Fibroblast of lung (primary cell): ENCODE measurements at regions not wholly inside any gene's neighbourhood (a gene's known extent, or its start where the extent isn't known, plus 50 kb on each side); places are given as distances from the start of the nearest gene placed in this dataset.

Source experiments
- DNase-seq, 2 donors: peaks; one replicate each; pipeline versions ENCODE4 v3.0.0 to v3.0.0-alpha.2; 2010; ENCODE audit warnings: low read depth in 2 of 2
- H2AFZ ChIP-seq: 2 replicates; pipeline ENCODE4 v1.5.1; 2012; ENCODE audit warnings: low read length, control low read depth, inconsistent platforms
- H3K27ac ChIP-seq: 2 replicates; pipeline ENCODE4 v1.5.1; 2011; ENCODE audit warnings: low read length, control low read depth; ENCODE audit not compliant: insufficient read depth
- H3K27me3 ChIP-seq: 2 replicates; pipeline ENCODE4 v1.5.1; 2011; ENCODE audit warnings: mild to moderate bottlenecking, low read length; ENCODE audit not compliant: control insufficient read depth, insufficient read depth
- H3K36me3 ChIP-seq: 2 replicates; pipeline ENCODE4 v1.5.1; 2011; ENCODE audit warnings: low read length; ENCODE audit not compliant: control insufficient read depth, insufficient read depth
- H3K4me1 ChIP-seq: 2 replicates; pipeline ENCODE4 v1.5.1; 2011; ENCODE audit warnings: low read length; ENCODE audit not compliant: control insufficient read depth, insufficient read depth; ENCODE audit errors: extremely low read depth
- H3K4me2 ChIP-seq: 2 replicates; pipeline ENCODE4 v1.5.1; 2011; ENCODE audit warnings: low read length, control low read depth; ENCODE audit not compliant: insufficient read depth; ENCODE audit errors: extremely low read depth
- H3K4me3 ChIP-seq, 4 experiments: fragments of 200-600 bp in 1 of 4; sonication (generic) in 1 of 4; replicated peaks in 1 of 4; 2 replicates each; pipeline ENCODE4 v1.5.1; 2011 to 2016; ENCODE audit warnings: low read length in 4 of 4, low read depth in 3 of 4, mild to moderate bottlenecking in 3 of 4, control low read depth in 2 of 4, inconsistent platforms in 1 of 4, mixed read lengths in 1 of 4; ENCODE audit not compliant: insufficient read depth in 1 of 4; ENCODE audit errors: control extremely low read depth in 1 of 4
- H3K79me2 ChIP-seq: 2 replicates; pipeline ENCODE4 v1.5.1; 2012; ENCODE audit warnings: mild to moderate bottlenecking, low read length, inconsistent platforms; ENCODE audit not compliant: control insufficient read depth, insufficient read depth
- H3K9ac ChIP-seq: 2 replicates; pipeline ENCODE4 v1.5.1; 2011; ENCODE audit warnings: mild to moderate bottlenecking, low read length, control low read depth; ENCODE audit not compliant: insufficient read depth
- H3K9me3 ChIP-seq: 2 replicates; pipeline ENCODE4 v1.5.1; 2012; ENCODE audit warnings: low read depth, low read length; ENCODE audit not compliant: control insufficient read depth, insufficient read depth
- H4K20me1 ChIP-seq: 2 replicates; pipeline ENCODE4 v1.5.1; 2011; ENCODE audit warnings: low read length; ENCODE audit not compliant: control insufficient read depth, insufficient read depth; ENCODE audit errors: extremely low read depth
- EZH2 ChIP-seq: IDR thresholded peaks from 2 replicates; pipeline ENCODE4 v1.5.1; 2012; ENCODE audit warnings: low read length, control low read depth, mild to moderate bottlenecking; ENCODE audit errors: missing control alignments
- TF ChIP-seq, protein P1 (sequence below), 2 donors: IDR thresholded peaks in 1 of 2; conservative IDR thresholded peaks in 1 of 2; 1 replicate in 1 of 2; 2 replicates in 1 of 2; pipeline ENCODE4 v1.5.1; 2011 to 2012; ENCODE audit warnings: low read length in 2 of 2, control low read depth in 1 of 2, inconsistent platforms in 1 of 2, low read depth in 1 of 2, mild to moderate bottlenecking in 1 of 2

DNA sequence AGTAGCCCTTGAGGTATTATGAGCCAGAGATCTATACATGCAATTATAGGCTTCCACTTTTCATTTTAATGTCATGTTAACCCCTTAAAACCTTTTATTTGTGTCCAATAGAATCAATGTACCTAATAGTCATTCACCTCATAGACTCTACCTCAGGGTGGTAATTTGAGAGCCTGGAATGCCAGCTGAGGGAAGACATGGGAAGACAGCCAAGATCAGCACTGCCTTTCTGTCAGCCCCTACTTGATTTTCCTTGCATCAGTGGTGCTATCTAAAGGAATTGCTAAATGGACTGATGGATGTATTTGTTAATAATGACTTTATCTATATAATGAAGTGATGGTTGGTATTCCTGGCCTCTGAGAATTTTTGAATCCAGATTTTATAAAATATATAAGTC is 113.3 kb upstream of the GBE1 start:
- H3K4me3 ChIP-seq, result no peak overlapping the region
- H3K9ac ChIP-seq, result no peak overlapping the region
- H3K27ac ChIP-seq, result no peak overlapping the region
- H3K36me3 ChIP-seq, result no peaks in the 10 kb centered on the region
- TF ChIP-seq, protein P1, sequence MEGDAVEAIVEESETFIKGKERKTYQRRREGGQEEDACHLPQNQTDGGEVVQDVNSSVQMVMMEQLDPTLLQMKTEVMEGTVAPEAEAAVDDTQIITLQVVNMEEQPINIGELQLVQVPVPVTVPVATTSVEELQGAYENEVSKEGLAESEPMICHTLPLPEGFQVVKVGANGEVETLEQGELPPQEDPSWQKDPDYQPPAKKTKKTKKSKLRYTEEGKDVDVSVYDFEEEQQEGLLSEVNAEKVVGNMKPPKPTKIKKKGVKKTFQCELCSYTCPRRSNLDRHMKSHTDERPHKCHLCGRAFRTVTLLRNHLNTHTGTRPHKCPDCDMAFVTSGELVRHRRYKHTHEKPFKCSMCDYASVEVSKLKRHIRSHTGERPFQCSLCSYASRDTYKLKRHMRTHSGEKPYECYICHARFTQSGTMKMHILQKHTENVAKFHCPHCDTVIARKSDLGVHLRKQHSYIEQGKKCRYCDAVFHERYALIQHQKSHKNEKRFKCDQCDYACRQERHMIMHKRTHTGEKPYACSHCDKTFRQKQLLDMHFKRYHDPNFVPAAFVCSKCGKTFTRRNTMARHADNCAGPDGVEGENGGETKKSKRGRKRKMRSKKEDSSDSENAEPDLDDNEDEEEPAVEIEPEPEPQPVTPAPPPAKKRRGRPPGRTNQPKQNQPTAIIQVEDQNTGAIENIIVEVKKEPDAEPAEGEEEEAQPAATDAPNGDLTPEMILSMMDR (conservative IDR thresholded peaks at IDR 0.05 in 1 of 2, IDR thresholded peaks at IDR 0.05 in 1 of 2; ENCODE audit: low read depth in 1 of 2, low read length in 2 of 2), result no peak
- no peak for TF ChIP-seq EZH2
- no peaks in the 10 kb centered on the region for H3K9me3 ChIP-seq
- H2AFZ ChIP-seq, result no peak overlapping the region
- no peak overlapping the region for H3K4me2 ChIP-seq
- H4K20me1 ChIP-seq, result no peaks in the 10 kb centered on the region
- no peaks in the 10 kb centered on the region for H3K79me2 ChIP-seq
- H3K4me1 ChIP-seq, result no peaks in the 10 kb centered on the region
- no peaks in the 10 kb centered on the region for H3K27me3 ChIP-seq
- peak in 1 of 2 donors; percentile 8 for DNase-seq

DNA sequence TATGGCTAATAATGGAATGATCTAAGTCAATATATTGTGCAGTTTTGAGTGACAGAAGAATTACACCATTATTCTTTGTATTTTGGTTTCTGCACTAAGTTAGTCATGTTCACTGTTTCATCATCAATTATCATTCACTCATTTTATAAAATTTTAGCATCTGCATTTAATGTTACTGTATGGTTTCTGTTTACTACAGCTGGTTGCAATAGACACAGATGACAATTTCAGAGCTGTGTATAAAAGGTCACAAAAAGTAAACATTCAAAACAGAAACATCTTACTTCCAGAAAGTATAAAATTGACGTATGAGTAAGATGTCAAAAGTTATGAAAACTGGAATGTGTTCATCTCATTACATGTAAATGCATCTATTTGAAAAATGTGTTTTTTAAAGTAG is 111.1 kb upstream of the GBE1 start:
- no peaks in the 10 kb centered on the region for H3K4me1 ChIP-seq
- H2AFZ ChIP-seq, result no peak overlapping the region
- DNase-seq, result peak in 1 of 2 donors; percentile 14
- H3K27ac ChIP-seq, result no peak overlapping the region
- no peaks in the 10 kb centered on the region for H3K27me3 ChIP-seq
- no peaks in the 10 kb centered on the region for H3K9me3 ChIP-seq
- H3K36me3 ChIP-seq, result no peaks in the 10 kb centered on the region
- H3K4me2 ChIP-seq, result no peak overlapping the region
- H3K79me2 ChIP-seq, result no peaks in the 10 kb centered on the region
- TF ChIP-seq, protein P1 (conservative IDR thresholded peaks at IDR 0.05 in 1 of 2, IDR thresholded peaks at IDR 0.05 in 1 of 2; ENCODE audit: low read depth in 1 of 2, low read length in 2 of 2), result no peak
- no peak for TF ChIP-seq EZH2
- H3K4me3 ChIP-seq, result no peak overlapping the region
- H3K9ac ChIP-seq, result no peak overlapping the region
- H4K20me1 ChIP-seq, result no peaks in the 10 kb centered on the region

DNA sequence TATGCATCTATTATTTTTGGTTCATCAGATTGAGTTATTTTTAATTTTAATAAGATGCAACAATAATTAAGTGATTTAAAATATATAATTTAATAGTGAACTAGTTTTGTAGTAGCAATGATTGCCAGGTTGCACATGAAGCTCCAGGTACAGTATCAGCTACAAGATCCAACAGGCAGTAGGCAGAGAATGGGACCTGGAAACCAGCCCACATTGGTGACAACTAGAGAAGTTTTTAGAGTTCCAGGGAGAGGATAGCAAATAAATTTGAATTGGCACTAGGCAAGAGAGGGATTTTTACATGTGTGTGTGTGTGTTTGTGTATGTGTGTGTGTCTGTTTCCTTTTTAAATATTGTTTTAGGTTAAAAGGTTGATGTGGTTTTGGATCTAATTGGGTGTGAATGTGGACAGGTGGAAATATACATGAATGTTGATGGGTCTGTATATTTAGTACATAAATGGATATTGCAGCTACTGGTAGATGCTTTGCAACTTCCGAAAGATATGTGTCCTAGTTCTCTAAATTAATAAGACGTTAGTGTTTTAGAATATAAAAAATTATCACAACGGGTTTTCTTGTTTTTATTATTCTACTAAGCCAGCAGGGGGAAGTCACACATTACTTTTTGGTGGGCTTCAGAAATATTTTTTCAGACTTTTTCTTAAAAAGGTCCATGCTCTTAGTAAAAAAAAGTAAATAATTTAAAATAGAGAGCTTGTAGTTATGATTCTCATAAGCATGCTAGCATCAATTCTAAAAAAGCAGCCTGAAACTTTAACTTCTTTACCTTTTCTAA is 110.1 kb upstream of the GBE1 start:
- no peaks in the 10 kb centered on the region for H3K9me3 ChIP-seq
- TF ChIP-seq, protein P1 (conservative IDR thresholded peaks at IDR 0.05 in 1 of 2, IDR thresholded peaks at IDR 0.05 in 1 of 2; ENCODE audit: low read depth in 1 of 2, low read length in 2 of 2), result no peak
- TF ChIP-seq EZH2, result no peak
- H3K27me3 ChIP-seq, result no peaks in the 10 kb centered on the region
- H4K20me1 ChIP-seq, result no peaks in the 10 kb centered on the region
- no peak overlapping the region for H3K9ac ChIP-seq
- no peak overlapping the region for H3K4me2 ChIP-seq
- H3K4me3 ChIP-seq, result no peak overlapping the region
- no peaks in the 10 kb centered on the region for H3K36me3 ChIP-seq
- DNase-seq, result peak in 1 of 2 donors; percentile 15
- no peak overlapping the region for H3K27ac ChIP-seq
- no peaks in the 10 kb centered on the region for H3K79me2 ChIP-seq
- no peaks in the 10 kb centered on the region for H3K4me1 ChIP-seq
- H2AFZ ChIP-seq, result no peak overlapping the region
